ENCODE measurements at regions not wholly inside any gene's neighbourhood (a gene's known extent, or its start where the extent isn't known, plus 50 kb on each side); places are given as distances from the start of the nearest gene placed in this dataset.

DNA sequence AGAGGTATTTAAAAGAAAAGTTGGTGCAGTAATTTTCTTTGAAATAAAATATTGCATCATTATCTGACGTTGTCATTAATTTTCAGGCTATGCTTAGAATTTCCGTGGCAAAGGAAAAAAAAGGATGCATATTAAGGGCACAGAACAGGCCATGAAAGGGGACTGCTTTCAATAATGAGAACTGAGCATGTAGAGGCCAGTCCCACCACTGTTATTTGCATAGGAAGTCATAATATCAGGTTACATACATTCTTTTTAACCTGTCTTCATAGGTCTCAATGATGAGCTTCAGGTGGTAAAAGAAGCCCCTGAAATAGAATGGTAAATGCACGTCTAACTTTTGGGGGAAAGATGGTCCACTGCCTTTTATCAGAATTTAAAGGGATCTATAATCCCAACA lies 272.1 kb upstream of the ALCAM start:
- TF ChIP-seq GATA3 (IDR thresholded peaks at IDR 0.05; ENCODE audit: low read depth, low read length) (no peak), GATA2 (IDR thresholded peaks at IDR 0.05; ENCODE audit: low read depth, low read length) (no peak)

DNA sequence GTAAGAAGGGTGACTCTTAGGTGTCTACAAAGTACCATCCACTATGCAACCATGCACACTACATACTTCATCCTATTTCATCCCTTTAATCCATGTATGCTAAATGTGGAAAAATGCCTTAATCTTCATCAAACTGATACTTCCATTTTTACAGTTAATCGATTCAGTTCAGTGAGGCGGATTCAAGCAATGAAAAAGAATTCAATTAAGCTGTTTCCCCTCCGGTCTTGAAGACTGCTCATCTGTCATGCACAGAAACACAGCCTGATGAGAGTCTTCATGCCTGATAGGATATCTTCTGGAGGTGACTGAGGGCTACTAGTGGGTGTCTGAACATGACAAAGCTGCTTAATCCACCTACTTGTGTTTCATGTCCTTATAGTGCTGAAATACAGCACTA lies 270.6 kb upstream of the ALCAM start:
- TF ChIP-seq GATA2 (IDR thresholded peaks at IDR 0.05; ENCODE audit: low read depth, low read length) (no peak), GATA3 (IDR thresholded peaks at IDR 0.05; ENCODE audit: low read depth, low read length) (no peak)

DNA sequence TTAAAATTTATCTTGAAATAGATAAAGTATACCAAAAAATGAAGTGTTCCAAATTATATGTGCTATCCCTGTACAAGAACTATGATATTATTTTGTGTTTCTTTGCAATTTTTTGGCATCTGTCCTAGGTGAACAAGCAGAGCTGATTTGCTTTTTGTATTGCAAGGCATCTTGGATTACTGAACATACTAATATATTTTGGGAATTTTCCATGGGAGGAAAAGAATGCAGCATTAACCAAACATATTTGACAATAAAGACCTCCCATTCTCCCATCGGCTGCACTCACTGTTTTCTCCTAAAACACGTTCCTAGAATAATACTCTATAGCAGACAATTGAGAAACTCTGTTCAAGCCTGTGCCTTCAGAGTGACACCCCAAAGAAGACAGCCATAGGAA lies 265.1 kb upstream of the ALCAM start:
- TF ChIP-seq GATA3 (IDR thresholded peaks at IDR 0.05; ENCODE audit: low read depth, low read length): no peak
- no peak for TF ChIP-seq GATA2 (IDR thresholded peaks at IDR 0.05; ENCODE audit: low read depth, low read length)

DNA sequence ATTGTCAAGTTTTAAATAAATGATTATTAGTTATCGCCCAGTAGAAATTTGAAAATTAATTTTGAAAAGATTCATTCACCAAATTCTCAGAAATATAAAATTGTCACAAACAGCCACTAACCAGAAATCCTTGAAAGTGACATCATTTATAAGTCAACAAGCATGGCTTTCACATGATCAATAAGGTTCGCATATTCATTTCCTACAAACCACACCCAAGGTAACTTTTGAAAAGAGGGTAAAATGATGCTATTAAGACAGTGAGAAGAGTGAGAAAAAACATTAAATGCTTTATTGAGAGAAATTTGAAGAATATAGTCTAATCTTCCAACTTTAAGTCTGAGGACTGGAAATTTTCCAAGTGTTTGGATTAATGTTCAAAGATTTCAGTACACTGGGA lies 263.6 kb upstream of the ALCAM start:
- no peak for TF ChIP-seq GATA2 (IDR thresholded peaks at IDR 0.05; ENCODE audit: low read depth, low read length)
- TF ChIP-seq GATA3 (IDR thresholded peaks at IDR 0.05; ENCODE audit: low read depth, low read length): no peak

DNA sequence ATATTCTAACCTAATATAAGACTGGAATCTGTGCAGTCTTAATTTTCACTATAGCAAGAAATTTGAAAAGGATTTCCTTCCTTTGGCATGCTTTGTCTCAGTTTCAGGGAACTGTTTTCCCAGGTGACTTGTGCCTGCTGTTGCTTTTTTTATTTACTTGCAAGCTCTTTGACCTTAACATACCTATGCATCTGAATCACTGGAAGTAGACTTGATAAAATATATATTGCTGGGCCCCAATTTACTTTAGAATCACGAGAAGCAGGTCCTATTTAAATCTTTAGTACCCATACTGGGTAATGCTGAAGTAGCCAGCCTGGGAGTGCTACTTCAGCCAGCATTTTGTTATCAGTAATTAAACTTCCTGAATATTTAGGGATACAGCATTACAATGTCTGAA lies 257.9 kb upstream of the ALCAM start:
- TF ChIP-seq GATA3 (IDR thresholded peaks at IDR 0.05; ENCODE audit: low read depth, low read length) (no peak), GATA2 (IDR thresholded peaks at IDR 0.05; ENCODE audit: low read depth, low read length) (no peak)

DNA sequence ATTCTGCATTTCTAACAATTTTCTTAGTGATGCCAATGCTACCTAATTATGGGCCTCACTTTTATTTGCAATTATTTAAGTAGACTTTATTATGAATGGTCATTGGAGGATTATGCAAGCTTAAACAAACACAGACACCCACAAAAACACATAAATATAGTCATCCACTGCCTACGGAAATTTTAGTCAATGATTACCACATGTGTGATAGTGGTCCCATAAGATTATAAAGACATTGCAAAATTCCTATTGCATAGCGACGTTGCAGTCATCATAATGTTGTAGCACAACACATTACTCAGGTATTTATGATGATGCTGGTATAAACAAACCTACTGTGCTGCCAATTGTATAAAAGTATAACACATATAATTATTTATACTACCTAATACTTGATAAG lies 247.8 kb upstream of the ALCAM start:
- TF ChIP-seq GATA3 (IDR thresholded peaks at IDR 0.05; ENCODE audit: low read depth, low read length) (no peak), GATA2 (IDR thresholded peaks at IDR 0.05; ENCODE audit: low read depth, low read length) (no peak)

DNA sequence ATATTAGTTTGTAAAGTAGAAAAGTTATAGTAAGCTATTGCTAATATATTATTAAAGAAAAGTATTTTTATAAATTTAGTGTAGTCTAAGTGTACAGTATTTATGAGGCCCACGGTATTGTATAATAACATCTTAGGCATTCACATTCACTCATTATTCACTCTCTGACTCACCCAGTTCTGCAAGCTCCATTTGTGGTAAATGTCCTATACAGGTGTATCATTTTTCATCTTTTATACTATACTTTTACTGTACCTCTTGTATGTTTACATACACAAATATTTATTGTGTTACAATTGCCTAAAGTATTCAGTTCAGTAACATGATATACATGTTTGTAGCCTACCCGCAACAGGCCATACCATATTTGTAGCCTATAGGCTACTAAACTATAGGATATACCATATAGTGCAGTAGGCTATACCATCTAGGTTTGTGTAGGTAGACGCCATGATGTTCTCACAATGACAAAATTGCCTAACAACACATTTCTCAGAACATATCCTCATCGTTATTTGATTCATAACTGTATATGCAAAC lies 246.8 kb upstream of the ALCAM start:
- TF ChIP-seq GATA2 (IDR thresholded peaks at IDR 0.05; ENCODE audit: low read depth, low read length) (no peak), GATA3 (IDR thresholded peaks at IDR 0.05; ENCODE audit: low read depth, low read length) (no peak)

DNA sequence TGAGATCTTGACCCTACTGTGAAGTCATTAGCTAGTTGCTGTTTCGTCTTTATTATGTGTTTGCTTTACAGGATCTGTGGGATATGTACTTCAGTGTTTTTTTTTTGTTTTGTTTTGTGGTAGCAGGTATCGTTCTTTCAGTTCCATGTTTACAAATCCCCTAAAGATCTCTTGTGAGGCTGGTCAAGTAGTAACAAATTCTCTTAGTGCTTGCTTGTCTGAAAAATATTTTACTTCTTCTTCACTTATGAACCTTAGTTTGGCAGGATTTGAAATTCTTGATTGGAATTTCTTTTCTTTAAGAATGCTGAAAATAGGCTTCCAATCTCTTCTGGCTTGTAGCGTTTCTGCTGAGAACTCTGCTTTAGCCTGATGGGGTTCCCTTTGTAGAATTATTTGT lies 235.8 kb upstream of the ALCAM start:
- TF ChIP-seq GATA3 (IDR thresholded peaks at IDR 0.05; ENCODE audit: low read depth, low read length): no peak
- no peak for TF ChIP-seq GATA2 (IDR thresholded peaks at IDR 0.05; ENCODE audit: low read depth, low read length)

DNA sequence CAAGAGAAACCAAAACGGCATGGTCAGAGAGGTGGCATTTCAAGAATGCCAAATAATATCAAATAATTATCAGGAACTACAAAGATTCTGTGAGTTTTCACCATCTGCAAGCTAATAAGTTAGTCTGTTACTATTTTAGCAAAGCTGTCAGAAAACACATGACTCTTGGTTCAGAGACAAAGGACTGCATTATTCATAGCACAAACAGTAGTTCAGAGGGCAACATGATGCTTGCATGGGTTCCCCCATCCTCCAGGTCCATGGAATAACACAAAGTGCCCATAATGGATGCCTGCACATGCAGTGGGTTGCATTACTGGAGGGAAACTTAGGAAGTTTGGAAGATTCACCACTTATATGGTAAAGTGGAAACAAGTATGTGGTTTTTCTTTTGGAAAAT lies 228.8 kb upstream of the ALCAM start:
- TF ChIP-seq GATA3 (IDR thresholded peaks at IDR 0.05; ENCODE audit: low read depth, low read length): no peak
- TF ChIP-seq GATA2 (IDR thresholded peaks at IDR 0.05; ENCODE audit: low read depth, low read length): no peak

DNA sequence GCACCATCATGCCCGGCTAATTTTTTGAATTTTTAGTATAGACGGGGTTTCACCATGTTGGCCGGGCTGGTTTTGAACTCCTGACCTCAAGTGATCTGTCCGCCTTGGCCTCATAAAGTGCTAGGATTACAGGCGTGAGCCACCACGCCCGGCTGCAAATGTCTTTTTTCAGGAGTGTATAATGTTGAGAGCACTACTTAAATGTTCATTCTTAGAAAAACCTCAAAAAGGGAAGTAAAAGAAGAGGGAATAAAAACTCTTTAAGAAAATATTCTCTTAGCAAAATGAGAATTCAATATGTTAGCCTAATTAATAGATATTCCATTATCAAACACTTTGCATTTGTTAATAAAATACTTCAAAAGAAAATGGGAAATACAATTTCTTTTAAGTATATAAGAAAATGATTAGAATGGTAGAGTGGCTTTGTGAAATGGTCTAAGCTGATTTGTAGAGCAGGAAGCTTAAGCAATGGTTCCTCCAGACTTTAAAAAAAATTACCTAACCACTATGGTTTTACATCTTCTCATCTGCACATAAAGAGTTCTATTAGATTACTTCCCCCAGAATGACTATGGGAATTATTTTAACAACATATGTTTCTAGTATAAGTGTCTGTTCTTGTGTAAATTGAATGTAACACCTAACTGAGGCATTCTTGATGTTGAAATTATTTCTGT lies 226.7 kb upstream of the ALCAM start:
- TF ChIP-seq GATA2 (IDR thresholded peaks at IDR 0.05; ENCODE audit: low read depth, low read length) (no peak), GATA3 (IDR thresholded peaks at IDR 0.05; ENCODE audit: low read depth, low read length) (no peak)

DNA sequence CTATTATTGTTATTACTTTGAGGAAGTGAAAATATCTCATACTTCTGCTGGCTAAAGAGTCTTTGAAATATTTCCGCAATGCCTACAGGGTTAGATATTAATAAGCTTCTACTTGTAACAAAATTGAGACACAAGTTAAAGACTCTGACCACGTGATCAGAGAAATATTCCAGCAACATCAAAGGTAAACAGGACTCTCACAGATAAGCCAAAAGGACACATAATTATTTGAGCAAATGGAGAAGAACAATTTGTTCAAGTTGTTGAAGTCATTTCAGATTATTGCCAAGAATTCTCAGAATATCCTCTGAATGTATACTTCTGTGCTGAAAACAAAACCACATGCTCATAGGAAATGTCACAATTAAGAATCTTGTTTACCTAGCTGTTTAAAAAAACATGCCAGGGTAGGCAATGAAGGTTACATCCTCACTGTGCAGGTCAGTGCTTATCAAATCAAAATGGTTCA lies 225.8 kb upstream of the ALCAM start:
- TF ChIP-seq GATA2 (IDR thresholded peaks at IDR 0.05; ENCODE audit: low read depth, low read length): no peak
- no peak for TF ChIP-seq GATA3 (IDR thresholded peaks at IDR 0.05; ENCODE audit: low read depth, low read length)

DNA sequence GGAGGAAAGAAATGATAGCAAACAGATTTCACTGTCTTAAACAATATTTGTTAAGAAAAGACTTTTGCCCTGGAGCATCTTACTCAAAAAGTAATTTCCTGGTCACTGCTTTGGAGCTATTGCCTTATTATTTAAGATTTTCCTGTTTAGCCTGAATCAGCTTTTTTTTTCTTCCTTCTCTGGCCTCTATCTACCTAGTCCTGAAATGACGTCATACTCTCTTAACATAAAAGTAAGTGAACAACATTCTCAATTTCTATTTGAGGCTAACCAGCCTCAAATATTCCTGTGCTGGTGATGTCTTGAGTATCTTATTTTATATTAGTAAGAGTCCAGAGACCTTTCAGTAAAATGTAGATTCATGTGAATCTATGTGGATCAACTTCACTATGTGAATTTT lies 221.9 kb upstream of the ALCAM start:
- no peak for TF ChIP-seq GATA3 (IDR thresholded peaks at IDR 0.05; ENCODE audit: low read depth, low read length)
- no peak for TF ChIP-seq GATA2 (IDR thresholded peaks at IDR 0.05; ENCODE audit: low read depth, low read length)

DNA sequence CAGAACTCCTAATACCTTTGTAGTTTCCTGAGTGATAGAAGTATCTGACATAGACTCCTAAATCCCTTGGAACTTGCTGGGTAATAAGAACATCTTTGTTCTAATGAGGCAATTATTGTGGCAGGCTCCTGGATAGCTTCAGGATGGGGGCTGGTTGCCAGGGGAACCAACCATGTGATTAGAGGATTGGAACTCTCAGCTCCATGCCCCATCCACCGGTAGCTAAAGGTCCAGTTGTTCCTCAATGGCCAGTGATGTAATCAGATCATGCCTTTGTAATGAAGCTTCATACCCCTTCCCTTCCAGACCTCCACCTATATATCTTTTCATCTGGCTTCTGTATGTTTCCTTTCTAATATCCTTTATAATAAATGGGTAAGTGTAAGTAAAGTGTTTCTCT lies 221.2 kb upstream of the ALCAM start:
- no peak for TF ChIP-seq GATA3 (IDR thresholded peaks at IDR 0.05; ENCODE audit: low read depth, low read length)
- no peak for TF ChIP-seq GATA2 (IDR thresholded peaks at IDR 0.05; ENCODE audit: low read depth, low read length)

DNA sequence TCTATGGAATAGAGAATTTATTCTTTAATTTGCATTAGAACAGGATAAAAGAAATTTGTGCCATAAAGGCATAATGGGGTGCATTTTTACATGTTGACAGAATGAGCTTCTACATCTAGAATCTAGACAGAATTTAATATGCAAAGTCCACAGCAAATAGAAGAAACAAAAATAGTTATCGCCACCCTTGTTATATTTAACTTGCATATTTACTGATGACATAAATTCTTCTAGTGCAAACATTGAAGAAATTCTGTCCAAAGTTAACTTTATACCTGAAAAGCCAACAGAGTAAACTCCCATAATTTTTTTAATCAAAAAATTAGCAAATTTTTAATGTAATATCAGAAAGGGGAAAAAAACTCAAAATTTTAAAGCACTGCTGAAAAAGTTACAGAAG lies 213.7 kb upstream of the ALCAM start:
- TF ChIP-seq GATA3 (IDR thresholded peaks at IDR 0.05; ENCODE audit: low read depth, low read length) (no peak), GATA2 (IDR thresholded peaks at IDR 0.05; ENCODE audit: low read depth, low read length) (no peak)

DNA sequence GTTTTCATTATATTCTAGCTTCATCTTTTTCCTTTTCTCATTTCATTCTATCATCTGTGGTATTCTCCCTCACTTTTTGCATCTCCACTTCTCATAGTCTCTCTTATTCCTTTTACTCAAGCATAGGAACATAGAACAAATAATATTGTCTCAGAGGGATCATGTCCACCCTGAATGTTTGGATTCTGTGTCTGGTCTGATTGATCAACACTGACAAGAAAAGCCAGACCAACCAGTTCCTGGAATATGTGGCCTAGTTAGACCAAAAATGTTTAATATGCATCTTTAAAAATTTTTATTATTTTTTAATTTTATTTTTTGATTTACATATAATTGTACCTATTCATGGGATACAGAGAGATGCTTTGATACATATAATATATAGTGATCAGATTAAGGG lies 212.0 kb upstream of the ALCAM start:
- no peak for TF ChIP-seq GATA3 (IDR thresholded peaks at IDR 0.05; ENCODE audit: low read depth, low read length)
- no peak for TF ChIP-seq GATA2 (IDR thresholded peaks at IDR 0.05; ENCODE audit: low read depth, low read length)
